Osteocyte (in vitro differentiated cells): ENCODE measurements at regions not wholly inside any gene's neighbourhood (a gene's known extent, or its start where the extent isn't known, plus 50 kb on each side); places are given as distances from the start of the nearest gene placed in this dataset.

Experiments used
- DNase-seq: peaks from one replicate; pipeline ENCODE4 v3.0.0; 2021; ENCODE audit warnings: mixed read lengths; ENCODE audit not compliant: unreplicated experiment; ENCODE audit errors: extremely low spot score
- H3K27ac Mint-ChIP-seq: one replicate; pipeline ENCODE4 v1.8.0; 2021; ENCODE audit warnings: mild to moderate bottlenecking, mixed read lengths; ENCODE audit not compliant: unreplicated experiment
- H3K27me3 Mint-ChIP-seq: one replicate; pipeline ENCODE4 v1.8.0; 2021; ENCODE audit warnings: mixed read lengths; ENCODE audit not compliant: unreplicated experiment
- H3K36me3 Mint-ChIP-seq: one replicate; pipeline ENCODE4 v1.8.0; 2021; ENCODE audit warnings: mixed read lengths; ENCODE audit not compliant: unreplicated experiment
- H3K4me1 Mint-ChIP-seq: one replicate; pipeline ENCODE4 v1.8.0; 2021; ENCODE audit warnings: mixed read lengths; ENCODE audit not compliant: unreplicated experiment
- H3K4me3 Mint-ChIP-seq: one replicate; pipeline ENCODE4 v1.8.0; 2021; ENCODE audit warnings: mild to moderate bottlenecking, moderate library complexity, mixed read lengths; ENCODE audit not compliant: unreplicated experiment
- H3K9me3 Mint-ChIP-seq: one replicate; pipeline ENCODE4 v1.8.0; 2021; ENCODE audit warnings: mixed read lengths; ENCODE audit not compliant: unreplicated experiment
- TF ChIP-seq, protein P1 (sequence below): fragments of 200-600 bp; sonication (generic); IDR thresholded peaks from 2 replicates; pipeline ENCODE4 v1.5.0; 2021; ENCODE audit warnings: antibody characterized with exemption, mild to moderate bottlenecking, moderate library complexity

DNA sequence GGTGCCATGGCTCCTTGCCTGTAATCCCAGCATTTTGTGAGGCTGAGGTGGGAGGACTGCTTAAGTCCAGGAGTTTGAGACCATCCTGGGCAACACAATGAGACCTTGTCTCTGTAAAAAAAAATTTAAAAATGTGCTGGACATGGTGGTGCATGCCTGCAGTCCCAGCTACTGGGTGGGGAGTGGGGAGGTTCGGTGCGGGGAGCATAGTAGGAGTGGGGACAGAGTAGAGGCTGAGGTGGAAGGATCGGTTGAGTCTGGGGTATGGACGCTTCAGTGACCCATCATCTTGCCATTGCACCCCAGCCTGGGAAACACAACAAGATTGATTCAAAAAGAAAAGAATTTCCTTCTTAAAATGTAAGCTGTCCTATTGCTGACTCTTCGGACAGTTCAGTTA is 1490.0 kb upstream of the GBE1 start:
- peaks cover 1% of the 10 kb centered on the region for H3K36me3 Mint-ChIP-seq
- H3K4me1 Mint-ChIP-seq, result peaks cover 3% of the 10 kb centered on the region
- peaks cover 18% of the 10 kb centered on the region for H3K9me3 Mint-ChIP-seq
- H3K27me3 Mint-ChIP-seq, result no peaks in the 10 kb centered on the region
- no peak overlapping the region for H3K27ac Mint-ChIP-seq
- TF ChIP-seq, protein P1, sequence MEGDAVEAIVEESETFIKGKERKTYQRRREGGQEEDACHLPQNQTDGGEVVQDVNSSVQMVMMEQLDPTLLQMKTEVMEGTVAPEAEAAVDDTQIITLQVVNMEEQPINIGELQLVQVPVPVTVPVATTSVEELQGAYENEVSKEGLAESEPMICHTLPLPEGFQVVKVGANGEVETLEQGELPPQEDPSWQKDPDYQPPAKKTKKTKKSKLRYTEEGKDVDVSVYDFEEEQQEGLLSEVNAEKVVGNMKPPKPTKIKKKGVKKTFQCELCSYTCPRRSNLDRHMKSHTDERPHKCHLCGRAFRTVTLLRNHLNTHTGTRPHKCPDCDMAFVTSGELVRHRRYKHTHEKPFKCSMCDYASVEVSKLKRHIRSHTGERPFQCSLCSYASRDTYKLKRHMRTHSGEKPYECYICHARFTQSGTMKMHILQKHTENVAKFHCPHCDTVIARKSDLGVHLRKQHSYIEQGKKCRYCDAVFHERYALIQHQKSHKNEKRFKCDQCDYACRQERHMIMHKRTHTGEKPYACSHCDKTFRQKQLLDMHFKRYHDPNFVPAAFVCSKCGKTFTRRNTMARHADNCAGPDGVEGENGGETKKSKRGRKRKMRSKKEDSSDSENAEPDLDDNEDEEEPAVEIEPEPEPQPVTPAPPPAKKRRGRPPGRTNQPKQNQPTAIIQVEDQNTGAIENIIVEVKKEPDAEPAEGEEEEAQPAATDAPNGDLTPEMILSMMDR, result no peak
- DNase-seq, result no peak
- H3K4me3 Mint-ChIP-seq, result no peak overlapping the region

DNA sequence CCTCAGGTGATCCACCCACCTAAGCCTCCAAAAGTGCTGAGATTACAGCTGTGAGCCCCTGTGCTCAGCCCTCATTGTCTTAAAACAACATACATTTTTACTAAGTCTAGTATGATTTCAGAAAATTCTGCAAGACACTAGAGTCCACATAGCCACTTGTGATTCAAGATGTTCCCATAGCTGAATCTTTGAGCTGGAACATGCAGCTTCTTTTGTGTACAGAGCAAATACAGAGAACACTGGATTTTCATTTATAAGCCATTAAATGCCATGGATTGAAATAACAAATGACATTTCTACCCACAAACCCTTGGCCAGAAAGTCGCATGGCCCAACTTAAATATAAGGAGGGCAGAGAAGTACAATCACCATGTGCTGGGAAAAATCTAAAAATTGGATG is 1489.2 kb upstream of the GBE1 start:
- Mint-ChIP-seq H3K36me3 (peaks cover 6% of the 10 kb centered on the region), H3K9me3 (peaks cover 23% of the 10 kb centered on the region), H3K27me3 (no peaks in the 10 kb centered on the region), H3K4me3 (no peak overlapping the region), H3K27ac (no peak overlapping the region), H3K4me1 (peaks cover 3% of the 10 kb centered on the region)
- no peak for DNase-seq
- TF ChIP-seq, protein P1, result no peak

DNA sequence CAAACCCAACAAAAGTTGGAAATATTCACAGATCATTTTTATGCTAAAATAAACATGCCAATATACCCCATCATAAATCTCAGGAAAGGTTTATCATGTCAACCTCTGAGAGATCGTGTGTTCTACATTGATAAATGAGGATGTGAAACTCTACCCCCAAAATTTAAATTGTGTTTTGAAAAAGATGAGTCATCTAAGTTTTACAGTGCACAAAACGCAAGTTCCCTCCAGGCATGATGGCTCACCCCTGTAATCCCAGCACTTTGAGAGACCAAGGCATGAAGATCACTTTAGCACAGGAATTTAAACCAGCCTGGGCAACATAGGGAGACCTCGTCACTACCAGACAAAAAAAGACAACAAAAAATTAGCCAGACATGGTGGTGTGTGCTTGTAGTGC is 1487.0 kb upstream of the GBE1 start:
- Mint-ChIP-seq H3K4me3 (no peak overlapping the region), H3K4me1 (peaks cover 3% of the 10 kb centered on the region), H3K36me3 (peaks cover 8% of the 10 kb centered on the region), H3K27ac (no peak overlapping the region), H3K9me3 (peaks cover 35% of the 10 kb centered on the region), H3K27me3 (no peaks in the 10 kb centered on the region)
- TF ChIP-seq, protein P1, result no peak
- no peak for DNase-seq

DNA sequence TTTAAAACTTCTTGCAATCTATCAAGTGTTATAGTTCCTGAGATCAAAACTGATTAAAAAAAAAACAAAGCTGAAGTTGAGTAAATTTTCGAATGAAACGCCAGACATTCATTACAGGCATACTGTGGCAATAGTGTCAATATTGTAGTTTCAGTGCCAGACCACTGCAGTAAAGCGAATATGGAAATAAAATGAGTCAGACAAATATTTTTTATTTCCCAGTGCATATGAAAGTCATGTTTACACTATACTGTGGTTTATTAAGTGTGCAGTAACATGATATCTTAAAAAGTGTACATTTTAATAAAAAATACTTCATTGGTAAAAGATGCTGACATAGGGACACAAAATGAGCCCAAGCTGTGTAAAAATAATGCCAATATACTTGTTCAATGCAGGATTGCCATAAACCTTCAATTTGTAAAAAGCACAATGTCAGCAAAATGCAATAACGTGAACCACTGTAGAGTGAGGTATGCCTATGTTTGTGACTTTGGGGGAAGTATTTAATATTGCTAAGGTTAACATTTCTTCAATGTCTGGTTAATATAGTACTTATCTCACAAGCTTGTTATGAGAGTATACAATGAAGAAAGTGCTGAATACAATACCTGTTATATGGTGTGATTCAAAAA is 1473.9 kb upstream of the GBE1 start:
- H3K27me3 Mint-ChIP-seq, result no peaks in the 10 kb centered on the region
- no peak for DNase-seq
- no peak overlapping the region for H3K4me3 Mint-ChIP-seq
- H3K27ac Mint-ChIP-seq, result no peak overlapping the region
- H3K36me3 Mint-ChIP-seq, result no peaks in the 10 kb centered on the region
- TF ChIP-seq, protein P1, result no peak
- H3K9me3 Mint-ChIP-seq, result peaks cover 4% of the 10 kb centered on the region
- peaks cover 4% of the 10 kb centered on the region for H3K4me1 Mint-ChIP-seq

DNA sequence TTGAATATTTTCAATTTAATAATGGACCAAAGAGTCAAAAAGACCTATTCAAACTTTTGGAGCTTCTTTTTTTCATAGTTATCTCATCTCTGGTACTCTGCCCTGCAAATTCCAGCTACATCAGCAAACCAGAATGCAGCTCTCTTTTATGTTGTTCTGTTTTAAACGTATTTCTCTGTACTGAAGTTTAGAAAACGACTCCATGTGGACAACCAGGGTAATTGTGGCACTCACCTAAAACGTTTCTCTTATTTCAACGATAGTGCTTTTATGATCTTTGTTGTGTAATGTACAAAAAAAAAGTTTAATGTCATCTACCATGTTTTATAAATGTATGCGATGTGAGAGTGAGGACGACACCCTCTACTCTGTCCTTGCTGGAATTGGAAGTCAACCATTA is 1472.3 kb upstream of the GBE1 start:
- H3K27ac Mint-ChIP-seq, result no peak overlapping the region
- DNase-seq, result no peak
- peaks cover 5% of the 10 kb centered on the region for H3K4me1 Mint-ChIP-seq
- no peaks in the 10 kb centered on the region for H3K36me3 Mint-ChIP-seq
- TF ChIP-seq, protein P1, result no peak
- H3K9me3 Mint-ChIP-seq, result peaks cover 4% of the 10 kb centered on the region
- no peak overlapping the region for H3K4me3 Mint-ChIP-seq
- no peaks in the 10 kb centered on the region for H3K27me3 Mint-ChIP-seq
